OCI-LY7 (cell line): ENCODE measurements at regions not wholly inside any gene's neighbourhood (a gene's known extent, or its start where the extent isn't known, plus 50 kb on each side); places are given as distances from the start of the nearest gene placed in this dataset.

Experiments
- BruUV-seq: library from RNA; stranded (reverse); fragments of 400-500 nt; replicated peaks from 2 replicates; lab custom pipeline; 2021; lab: Mats Ljungman, UMichigan
- CTCF ChIA-PET: fragments of 300-600 bp; sonication (Branson Sonifier 250); formaldehyde crosslinking; loops from one replicate; lab custom pipeline; 2022; ENCODE audit warnings: antibody characterized with exemption; ENCODE audit not compliant: unreplicated experiment; lab: Charles Lee
- POLR2A ChIA-PET: fragments of 300-600 bp; sonication (Branson Sonifier 250); formaldehyde crosslinking; loops from one replicate; lab custom pipeline; 2022; ENCODE audit warnings: antibody characterized with exemption; lab: Charles Lee
- DNase-seq: peaks from one replicate; pipeline ENCODE4 v3.0.0-alpha.2; 2015; ENCODE audit warnings: low spot score
- H2AFZ ChIP-seq: fragments of 200-600 bp; sonication (generic), shearing (Covaris generic); 2 replicates; pipeline ENCODE4 v1.6.1; 2014; ENCODE audit warnings: mild to moderate bottlenecking, antibody characterized with exemption, low read length, moderate library complexity
- H3K27ac ChIP-seq: fragments of 200-600 bp; sonication (generic); 2 replicates; pipeline ENCODE4 v1.5.1; 2014; ENCODE audit warnings: mixed run types, low read depth, mild to moderate bottlenecking, moderate library complexity, low read length, inconsistent platforms; ENCODE audit not compliant: poor library complexity, severe bottlenecking
- H3K36me3 ChIP-seq: fragments of 200-600 bp; sonication (generic); 2 replicates; pipeline ENCODE4 v1.6.1; 2014; ENCODE audit warnings: mild to moderate bottlenecking, antibody characterized with exemption, low read length, moderate library complexity, mixed read lengths; ENCODE audit not compliant: insufficient read depth
- H3K4me1 ChIP-seq: fragments of 200-600 bp; sonication (generic); 2 replicates; pipeline ENCODE4 v1.5.1; 2014; ENCODE audit warnings: mild to moderate bottlenecking, low read length; ENCODE audit not compliant: insufficient read depth, poor library complexity, severe bottlenecking
- H3K4me2 ChIP-seq: fragments of 200-600 bp; sonication (generic); 2 replicates; pipeline ENCODE4 v1.6.1; 2014; ENCODE audit warnings: mild to moderate bottlenecking, low read length
- H3K4me3 ChIP-seq: fragments of 200-600 bp; sonication (generic); 2 replicates; pipeline ENCODE4 v1.5.1; 2014; ENCODE audit warnings: mild to moderate bottlenecking, low read depth, low read length; ENCODE audit not compliant: poor library complexity, severe bottlenecking
- H3K79me2 ChIP-seq: fragments of 200-600 bp; sonication (generic); 2 replicates; pipeline ENCODE4 v1.6.1; 2016; ENCODE audit warnings: low read depth, mild to moderate bottlenecking, low read length, moderate library complexity, mixed read lengths; ENCODE audit not compliant: insufficient read depth
- H3K9me2 ChIP-seq: fragments of 200-600 bp; sonication (generic); 2 replicates; pipeline ENCODE4 v1.6.1; 2016; ENCODE audit warnings: mild to moderate bottlenecking, low read length, mixed read lengths; ENCODE audit not compliant: insufficient read depth
- H3K9me3 ChIP-seq: fragments of 200-600 bp; sonication (generic); 2 replicates; pipeline ENCODE4 v1.6.1; 2014; ENCODE audit warnings: mild to moderate bottlenecking, mixed run types, low read length, mixed read lengths
- H4K20me1 ChIP-seq: fragments of 200-600 bp; sonication (generic); 2 replicates; pipeline ENCODE4 v1.6.1; 2014; ENCODE audit warnings: mild to moderate bottlenecking, antibody characterized with exemption, low read length, moderate library complexity, mixed read lengths; ENCODE audit not compliant: insufficient read depth
- EZH2phosphoT487 ChIP-seq: fragments of 200-600 bp; sonication (generic); IDR thresholded peaks from 2 replicates; pipeline ENCODE4 v1.6.1; 2018; ENCODE audit warnings: low read depth, borderline replicate concordance, mild to moderate bottlenecking, mixed run types, antibody characterized with exemption, low read length, moderate library complexity, mixed read lengths
- intact Hi-C: fragments of 100-400 bp; cut with micrococcal nuclease; formaldehyde crosslinking; loops from one replicate; pipeline ENCODE4 v1.10.0; 2022; ENCODE audit not compliant: unreplicated experiment
- TF ChIP-seq, protein P1 (sequence below): fragments of 200-600 bp; sonication (generic); conservative IDR thresholded peaks from 2 replicates; pipeline ENCODE4 v1.5.1; 2014; ENCODE audit warnings: mild to moderate bottlenecking, antibody characterized with exemption, low read length, moderate library complexity, mixed read lengths

DNA sequence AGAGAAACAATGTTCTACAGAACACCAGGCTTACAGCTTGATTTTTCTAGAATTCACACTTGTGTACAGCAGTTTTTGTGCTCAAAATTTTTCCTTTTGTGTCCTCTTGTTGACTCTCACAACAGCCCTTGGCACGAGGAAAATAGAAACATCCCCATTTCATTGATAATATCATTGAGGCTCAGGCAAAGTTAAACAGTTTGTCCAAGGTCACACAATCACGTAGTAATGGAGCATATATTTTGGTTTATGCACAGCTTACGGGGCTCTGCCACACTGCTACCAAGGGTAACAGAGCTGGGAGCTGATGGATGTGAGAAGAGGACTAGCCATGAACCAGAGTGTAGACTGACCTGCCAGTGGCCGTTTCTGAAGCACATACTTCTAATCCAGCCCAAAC is 292.0 kb downstream of the FZD1 start:
- Histone ChIP-seq H3K9me2 (no peaks in the 10 kb centered on the region), H3K36me3 (no peaks in the 10 kb centered on the region), H3K79me2 (no peaks in the 10 kb centered on the region), H3K4me3 (no peak overlapping the region), H3K4me2 (no peak overlapping the region), H2AFZ (no peak overlapping the region), H4K20me1 (no peaks in the 10 kb centered on the region), H3K4me1 (no peaks in the 10 kb centered on the region), H3K9me3 (no peaks in the 10 kb centered on the region), H3K27ac (no peak overlapping the region)
- intact Hi-C loops: no loop called here
- CTCF ChIA-PET: no interaction called here
- no peak for DNase-seq
- no TSS peak for BruUV-seq
- POLR2A ChIA-PET: no interaction called here
- TF ChIP-seq, protein P1, sequence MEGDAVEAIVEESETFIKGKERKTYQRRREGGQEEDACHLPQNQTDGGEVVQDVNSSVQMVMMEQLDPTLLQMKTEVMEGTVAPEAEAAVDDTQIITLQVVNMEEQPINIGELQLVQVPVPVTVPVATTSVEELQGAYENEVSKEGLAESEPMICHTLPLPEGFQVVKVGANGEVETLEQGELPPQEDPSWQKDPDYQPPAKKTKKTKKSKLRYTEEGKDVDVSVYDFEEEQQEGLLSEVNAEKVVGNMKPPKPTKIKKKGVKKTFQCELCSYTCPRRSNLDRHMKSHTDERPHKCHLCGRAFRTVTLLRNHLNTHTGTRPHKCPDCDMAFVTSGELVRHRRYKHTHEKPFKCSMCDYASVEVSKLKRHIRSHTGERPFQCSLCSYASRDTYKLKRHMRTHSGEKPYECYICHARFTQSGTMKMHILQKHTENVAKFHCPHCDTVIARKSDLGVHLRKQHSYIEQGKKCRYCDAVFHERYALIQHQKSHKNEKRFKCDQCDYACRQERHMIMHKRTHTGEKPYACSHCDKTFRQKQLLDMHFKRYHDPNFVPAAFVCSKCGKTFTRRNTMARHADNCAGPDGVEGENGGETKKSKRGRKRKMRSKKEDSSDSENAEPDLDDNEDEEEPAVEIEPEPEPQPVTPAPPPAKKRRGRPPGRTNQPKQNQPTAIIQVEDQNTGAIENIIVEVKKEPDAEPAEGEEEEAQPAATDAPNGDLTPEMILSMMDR: no peak
- TF ChIP-seq EZH2phosphoT487: no peak

DNA sequence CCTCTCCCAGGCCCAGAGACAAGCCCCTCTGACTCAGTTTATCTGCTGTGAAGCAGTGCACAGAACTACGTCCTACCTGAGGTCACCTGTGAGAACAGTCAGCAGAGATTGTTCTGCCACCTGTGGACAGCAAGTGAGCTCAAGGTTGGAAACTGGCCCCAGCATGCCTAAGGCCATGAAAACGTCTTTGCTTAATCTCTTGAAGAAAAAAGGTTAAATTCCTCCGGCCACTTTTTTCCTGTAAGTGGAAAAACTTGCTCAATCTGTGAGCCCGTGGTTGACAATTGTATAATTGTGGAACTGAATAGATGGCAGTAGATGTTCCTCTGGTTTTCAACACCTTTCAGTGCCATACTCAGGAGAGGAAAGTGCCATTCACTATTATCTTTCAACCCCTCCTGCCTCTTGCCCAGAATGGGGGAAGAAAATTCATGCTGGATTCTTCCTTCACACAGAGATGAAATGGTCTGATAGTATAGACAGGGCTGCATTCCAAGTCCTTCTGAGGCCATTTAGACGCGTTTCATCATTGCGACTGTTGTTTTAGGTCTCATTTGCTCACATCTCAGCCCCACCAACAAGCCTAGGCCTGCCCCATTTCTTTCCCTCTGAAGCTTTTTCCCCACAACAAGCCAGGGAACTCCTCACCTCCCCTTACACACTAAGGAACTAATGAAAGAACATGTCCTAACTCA is 292.9 kb downstream of the FZD1 start:
- no peaks in the 10 kb centered on the region for H3K36me3 ChIP-seq
- no TSS peak for BruUV-seq
- H4K20me1 ChIP-seq: no peaks in the 10 kb centered on the region
- ChIA-PET CTCF (no interaction called here), POLR2A (no interaction called here)
- no peaks in the 10 kb centered on the region for H3K79me2 ChIP-seq
- no peaks in the 10 kb centered on the region for H3K4me1 ChIP-seq
- no peak for TF ChIP-seq EZH2phosphoT487
- no peaks in the 10 kb centered on the region for H3K9me2 ChIP-seq
- no peak overlapping the region for H3K4me2 ChIP-seq
- no peak overlapping the region for H3K4me3 ChIP-seq
- H3K27ac ChIP-seq: no peak overlapping the region
- intact Hi-C loops: no loop called here
- no peak for DNase-seq
- H3K9me3 ChIP-seq: no peaks in the 10 kb centered on the region
- no peak overlapping the region for H2AFZ ChIP-seq

DNA sequence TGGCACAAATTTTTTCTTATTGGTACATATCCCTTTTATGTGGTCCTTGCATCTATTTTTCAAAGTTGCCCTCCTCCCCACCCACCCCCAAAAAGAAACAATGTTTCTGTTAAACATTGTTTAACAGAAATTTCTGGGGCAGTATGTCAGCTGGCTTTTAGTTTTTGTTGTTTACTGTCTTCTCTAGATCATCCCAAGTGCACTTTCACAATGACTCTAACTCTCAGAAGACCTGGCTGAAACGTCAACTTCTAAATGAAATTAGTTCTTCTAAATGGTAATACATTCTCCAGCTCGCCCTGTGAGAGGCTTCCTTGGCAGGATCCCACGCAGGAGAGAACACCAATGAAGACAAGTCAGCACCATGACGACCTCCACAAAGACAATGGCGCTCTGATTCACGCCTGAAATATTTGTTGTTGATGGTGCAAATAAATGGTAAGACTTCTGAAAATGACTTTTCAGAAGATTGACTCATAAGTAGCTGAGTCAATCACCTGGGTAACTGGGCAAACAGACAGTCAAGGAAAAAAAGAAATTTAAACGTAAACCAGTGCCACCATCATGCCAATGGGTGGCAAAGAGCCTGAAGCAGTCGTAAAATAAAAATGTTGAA is 293.7 kb downstream of the FZD1 start:
- POLR2A ChIA-PET: no interaction called here

More for the DNA sequence above, 293.7 kb downstream of the FZD1 start:
- no TSS peak for BruUV-seq
- Histone ChIP-seq H3K9me2 (no peaks in the 10 kb centered on the region), H3K4me2 (no peak overlapping the region), H4K20me1 (no peaks in the 10 kb centered on the region), H2AFZ (no peak overlapping the region), H3K36me3 (no peaks in the 10 kb centered on the region), H3K79me2 (no peaks in the 10 kb centered on the region), H3K27ac (no peak overlapping the region), H3K4me3 (no peak overlapping the region), H3K4me1 (no peaks in the 10 kb centered on the region), H3K9me3 (no peaks in the 10 kb centered on the region)
- no peak for TF ChIP-seq EZH2phosphoT487
- TF ChIP-seq, protein P1: no peak
- intact Hi-C loops: no loop called here
- DNase-seq: no peak
- CTCF ChIA-PET: no interaction called here
